Heart right ventricle (tissue), 16 donors: ENCODE measurements at regions not wholly inside any gene's neighbourhood (a gene's known extent, or its start where the extent isn't known, plus 50 kb on each side); places are given as distances from the start of the nearest gene placed in this dataset.

Experiments used
- ATAC-seq, 8 donors: fragments of 200-7000 bp; cut with Tn5 transposase; one replicate each; pipeline ENCODE4 v1.9.1; 2020; ENCODE audit warnings: mild to moderate bottlenecking in 8 of 8, moderate library complexity in 8 of 8, moderate number of reproducible peaks in 1 of 8
- DNase-seq, 2 donors: peaks; one replicate each; pipeline ENCODE4 v3.0.0-alpha.2; 2020
- H3K27ac ChIP-seq, 10 donors: fragments of 200-600 bp; sonication (generic) in 2 of 10; one replicate each; pipeline versions ENCODE4 v1.5.0 to v1.8.0; 2020 to 2022; ENCODE audit warnings: mild to moderate bottlenecking in 3 of 10
- H3K27me3 ChIP-seq, 7 donors: fragments of 200-600 bp; one replicate each; pipeline ENCODE4 v1.8.0; 2021 to 2022; ENCODE audit warnings: mild to moderate bottlenecking in 2 of 7
- H3K36me3 ChIP-seq, 9 donors: fragments of 200-600 bp; sonication (generic) in 1 of 9; one replicate each; pipeline versions ENCODE4 v1.5.0 to v1.8.0; 2020 to 2022; ENCODE audit warnings: mild to moderate bottlenecking in 2 of 9
- H3K4me1 ChIP-seq, 9 donors: fragments of 200-600 bp; sonication (generic) in 1 of 9; one replicate each; pipeline versions ENCODE4 v1.5.0 to v1.8.0; 2020 to 2022; ENCODE audit warnings: mild to moderate bottlenecking in 4 of 9
- H3K4me3 ChIP-seq, 10 donors: fragments of 200-600 bp; sonication (generic) in 2 of 10; one replicate each; pipeline versions ENCODE4 v1.5.0 to v1.8.0; 2020 to 2022; ENCODE audit warnings: mild to moderate bottlenecking in 7 of 10, moderate library complexity in 2 of 10
- H3K9me3 ChIP-seq, 11 donors: fragments of 200-600 bp in 10 of 11; sonication (generic) in 2 of 11; one replicate each; pipeline versions ENCODE4 v1.5.0 to v1.8.0; 2013 to 2022; ENCODE audit warnings: mild to moderate bottlenecking in 2 of 11, control low read depth in 1 of 11, moderate library complexity in 1 of 11
- WGBS, 2 donors: extraction: QIAGEN DNeasy Blood & Tissue Kit; methylation state at CpG; one replicate each; pipeline ENCODE4 v1.1.7; 2013; ENCODE audit warnings: inconsistent platforms in 1 of 2; 5-methylcytosine and 5-hydroxymethylcytosine counted together
- intact Hi-C, 10 donors: fragments of 100-400 bp; cut with DNase I; formaldehyde crosslinking; loops; one replicate each; pipeline versions ENCODE4 v1.11.1 to v1.14.2; 2022
- TF ChIP-seq, protein P1 (sequence below), 9 donors: fragments of 200-600 bp; sonication (generic) in 2 of 9; IDR thresholded peaks; one replicate each; pipeline versions ENCODE4 v1.5.0 to v1.8.0; 2021 to 2022; ENCODE audit warnings: antibody characterized with exemption in 9 of 9, mild to moderate bottlenecking in 5 of 9, moderate library complexity in 1 of 9
- donor health status: Arrhythmogenic right ventricular cardiomyopathy.
- donor health status: ischemic (EF 13 %, LVEDD 7.1; RV severe dilation, severe dysfunction).
- donor health status: healthy with polysubstance abuse.
- donor health status: DM: no; HTN: yes; CAD: no.
- donor health status: DM: no; HTN: no; CAD: no.
- donor health status: ischemic (EF 25% LVEDD 6.9; RV normal size, moderate dysfunction).
- donor health status: ischemic (EF 25% LVEDD 5.7; RV mildly dilated, moderate dysfunction).
- donor health status: healthy.
- donor health status: DM: yes; HTN: yes; CAD: no.
- donor health status: Ischemic cardiomyopathy.
- donor health status: ischemic (EF 35%, LVEDD 5.7; RV mildly dilated, moderate dysfunction).
- donor health status: nonischemic (EF 11% LVEDD 7.7; RV severe dilation, severe dysfunction).
- donor health status: DM: yes; HTN: yes; CAD: no.
- donor health status: PGD.
- donor health status: ischemic (EF 29% LVEDD 5.4; RV normal size, mild dysfunction).
- donor health status: nonischemic (EF 23%, LVEDD 6.1; RV moderate dilation, normal function).

DNA sequence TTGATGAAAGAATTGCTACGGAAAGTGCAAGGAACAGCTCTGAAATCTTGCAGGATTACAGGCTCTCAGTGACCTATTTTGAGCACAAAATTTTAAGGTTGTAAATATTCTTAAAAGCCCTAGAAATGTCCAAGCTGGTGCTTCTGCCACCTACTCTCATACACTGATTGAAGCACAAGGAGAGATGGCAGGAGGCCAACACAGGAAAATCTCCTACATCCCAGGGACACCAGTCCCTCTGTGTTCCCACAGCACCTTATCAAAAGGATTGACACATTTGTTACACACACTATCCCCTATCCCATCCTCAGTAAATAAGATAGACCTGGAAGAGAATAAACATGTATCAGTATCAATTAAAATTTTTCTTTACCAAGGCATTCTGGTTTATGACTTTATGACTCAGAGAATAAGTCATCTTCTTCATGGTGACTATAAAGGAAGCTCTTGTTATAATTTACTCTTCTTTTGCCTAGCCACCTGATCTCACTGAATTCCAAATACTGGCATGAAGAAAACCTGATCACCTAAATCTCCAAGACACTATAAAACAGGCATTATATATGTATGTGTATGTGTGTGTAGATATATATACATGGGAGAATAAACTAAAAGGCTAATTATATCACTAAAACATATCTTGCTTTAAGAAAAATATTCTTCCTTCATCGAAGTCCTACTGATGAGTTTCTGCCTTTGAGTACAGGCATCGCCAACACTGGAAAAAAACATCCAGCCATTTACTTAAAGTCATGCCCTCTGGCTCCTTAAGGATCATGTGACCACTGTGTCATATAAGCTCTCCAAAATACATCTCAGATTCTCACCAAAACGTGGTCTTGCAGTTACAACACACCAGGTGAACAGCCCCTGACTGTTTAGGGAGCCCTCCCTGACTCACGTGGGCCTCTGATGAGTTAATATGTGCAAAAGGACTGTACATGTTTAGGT, 208.1 kb upstream of the NR2F2 start:
- DNase-seq (no peak), ATAC-seq (no peak)
- H3K27me3 ChIP-seq, result no peaks in the 10 kb centered on the region
- H3K27ac ChIP-seq, result no peak overlapping the region
- intact Hi-C loops, result no loop called here
- no peaks in the 10 kb centered on the region for H3K4me1 ChIP-seq
- H3K4me3 ChIP-seq, result no peak overlapping the region
- 83 to 85% methylated on average over 5 of the region's 5 CpGs for WGBS, 2 donors
- TF ChIP-seq, protein P1, sequence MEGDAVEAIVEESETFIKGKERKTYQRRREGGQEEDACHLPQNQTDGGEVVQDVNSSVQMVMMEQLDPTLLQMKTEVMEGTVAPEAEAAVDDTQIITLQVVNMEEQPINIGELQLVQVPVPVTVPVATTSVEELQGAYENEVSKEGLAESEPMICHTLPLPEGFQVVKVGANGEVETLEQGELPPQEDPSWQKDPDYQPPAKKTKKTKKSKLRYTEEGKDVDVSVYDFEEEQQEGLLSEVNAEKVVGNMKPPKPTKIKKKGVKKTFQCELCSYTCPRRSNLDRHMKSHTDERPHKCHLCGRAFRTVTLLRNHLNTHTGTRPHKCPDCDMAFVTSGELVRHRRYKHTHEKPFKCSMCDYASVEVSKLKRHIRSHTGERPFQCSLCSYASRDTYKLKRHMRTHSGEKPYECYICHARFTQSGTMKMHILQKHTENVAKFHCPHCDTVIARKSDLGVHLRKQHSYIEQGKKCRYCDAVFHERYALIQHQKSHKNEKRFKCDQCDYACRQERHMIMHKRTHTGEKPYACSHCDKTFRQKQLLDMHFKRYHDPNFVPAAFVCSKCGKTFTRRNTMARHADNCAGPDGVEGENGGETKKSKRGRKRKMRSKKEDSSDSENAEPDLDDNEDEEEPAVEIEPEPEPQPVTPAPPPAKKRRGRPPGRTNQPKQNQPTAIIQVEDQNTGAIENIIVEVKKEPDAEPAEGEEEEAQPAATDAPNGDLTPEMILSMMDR (IDR thresholded peaks at IDR 0.05), result no peak
- H3K36me3 ChIP-seq, result no peaks in the 10 kb centered on the region
- H3K9me3 ChIP-seq, result no peaks in the 10 kb centered on the region

DNA sequence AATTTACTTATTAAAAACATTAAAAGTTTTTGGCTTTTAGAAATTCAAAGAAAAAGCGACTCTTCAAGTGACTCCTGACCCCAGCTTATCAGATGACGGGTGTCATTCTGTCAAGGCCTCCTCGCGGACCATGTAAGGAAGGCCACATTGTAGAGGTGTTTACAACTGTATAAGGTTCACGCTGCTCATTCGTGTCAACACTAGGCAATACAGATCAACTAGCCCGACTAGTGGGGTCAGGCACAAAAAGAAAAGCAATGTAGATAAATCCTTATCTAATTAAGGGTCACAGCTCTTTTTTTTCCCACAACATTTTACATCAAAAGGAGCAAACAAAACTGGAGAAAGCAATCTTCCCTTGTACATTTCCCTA, 207.5 kb upstream of the NR2F2 start:
- no peaks in the 10 kb centered on the region for H3K36me3 ChIP-seq
- no peak for DNase-seq
- intact Hi-C loops, result no loop called here
- H3K9me3 ChIP-seq, result no peaks in the 10 kb centered on the region
- no peaks in the 10 kb centered on the region for H3K27me3 ChIP-seq
- ATAC-seq, result no peak
- no peak overlapping the region for H3K4me3 ChIP-seq
- H3K4me1 ChIP-seq, result no peaks in the 10 kb centered on the region
- H3K27ac ChIP-seq, result no peak overlapping the region
- TF ChIP-seq, protein P1 (IDR thresholded peaks at IDR 0.05), result no peak
- 84 to 85% methylated on average over 7 of the region's 7 CpGs for WGBS, 2 donors

DNA sequence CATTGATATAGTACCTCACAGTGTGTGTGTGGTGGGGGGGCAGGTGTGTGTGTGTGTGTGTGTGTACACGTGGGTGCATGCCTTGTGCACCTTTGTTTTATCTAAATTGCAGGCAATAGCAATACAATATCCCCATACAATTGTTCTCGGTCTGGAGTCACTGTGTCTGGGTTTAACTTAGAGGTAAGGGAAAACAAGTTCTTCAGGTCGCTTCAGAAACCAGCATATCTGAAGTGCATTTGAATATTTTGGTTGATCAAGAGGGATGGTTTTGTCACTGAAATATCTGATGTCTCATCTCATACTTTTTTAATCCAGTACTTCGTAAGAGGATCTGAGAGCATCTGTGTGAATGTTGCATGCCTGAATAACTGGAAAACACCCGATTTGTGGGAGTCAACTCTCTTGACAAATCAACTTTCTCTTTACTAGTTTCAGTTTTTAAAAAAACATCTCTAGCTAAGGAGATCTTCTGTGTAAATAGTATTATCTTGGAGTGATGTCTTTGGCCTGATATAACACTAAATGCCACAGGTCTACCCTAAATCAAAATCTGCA, 206.8 kb upstream of the NR2F2 start:
- Histone ChIP-seq H3K27ac (no peak overlapping the region), H3K9me3 (no peaks in the 10 kb centered on the region), H3K27me3 (no peaks in the 10 kb centered on the region), H3K4me3 (no peak overlapping the region), H3K4me1 (no peaks in the 10 kb centered on the region), H3K36me3 (no peaks in the 10 kb centered on the region)
- 80 to 83% methylated on average over 5 of the region's 5 CpGs for WGBS, 2 donors
- ATAC-seq (no peak), DNase-seq (no peak)
- TF ChIP-seq, protein P1 (IDR thresholded peaks at IDR 0.05), result no peak
- intact Hi-C loops, result no loop called here

GRCh38 chr15:96124436-96124835, 206.1 kb upstream of the NR2F2 start:
- intact Hi-C loops, result no loop called here
- TF ChIP-seq, protein P1 (IDR thresholded peaks at IDR 0.05), result no peak

More at GRCh38 chr15:96124436-96124835, 206.1 kb upstream of the NR2F2 start:
- Histone ChIP-seq H3K4me3 (no peak overlapping the region), H3K9me3 (no peaks in the 10 kb centered on the region), H3K27ac (no peak overlapping the region), H3K4me1 (no peaks in the 10 kb centered on the region), H3K36me3 (no peaks in the 10 kb centered on the region), H3K27me3 (no peaks in the 10 kb centered on the region)
- ATAC-seq (no peak), DNase-seq (no peak)
- WGBS, 2 donors, result 96 to 97% methylated on average over 5 of the region's 5 CpGs
